ENCODE measurements at regions not wholly inside any gene's neighbourhood (a gene's known extent, or its start where the extent isn't known, plus 50 kb on each side); places are given as distances from the start of the nearest gene placed in this dataset.

DNA sequence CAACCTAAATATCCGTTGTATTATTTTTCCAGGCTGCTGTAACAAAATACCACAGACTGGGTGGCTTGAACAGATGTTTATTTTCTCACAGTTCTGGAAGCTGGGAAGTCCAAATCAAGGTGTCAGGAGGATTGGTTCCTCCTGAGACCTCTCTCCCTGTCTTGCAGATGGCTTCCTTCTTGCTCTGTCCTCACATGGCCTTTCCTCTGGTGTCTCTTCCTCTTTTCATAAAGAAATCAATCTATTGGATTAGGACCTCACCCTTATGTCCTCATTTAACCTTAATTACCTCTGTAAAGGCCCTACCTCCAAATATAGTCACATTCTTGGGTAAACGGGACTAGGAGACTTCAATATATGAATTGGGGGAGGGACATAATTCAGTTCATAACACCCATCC is 89.2 kb upstream of the PLCL2 start:
- TF ChIP-seq, protein P1, sequence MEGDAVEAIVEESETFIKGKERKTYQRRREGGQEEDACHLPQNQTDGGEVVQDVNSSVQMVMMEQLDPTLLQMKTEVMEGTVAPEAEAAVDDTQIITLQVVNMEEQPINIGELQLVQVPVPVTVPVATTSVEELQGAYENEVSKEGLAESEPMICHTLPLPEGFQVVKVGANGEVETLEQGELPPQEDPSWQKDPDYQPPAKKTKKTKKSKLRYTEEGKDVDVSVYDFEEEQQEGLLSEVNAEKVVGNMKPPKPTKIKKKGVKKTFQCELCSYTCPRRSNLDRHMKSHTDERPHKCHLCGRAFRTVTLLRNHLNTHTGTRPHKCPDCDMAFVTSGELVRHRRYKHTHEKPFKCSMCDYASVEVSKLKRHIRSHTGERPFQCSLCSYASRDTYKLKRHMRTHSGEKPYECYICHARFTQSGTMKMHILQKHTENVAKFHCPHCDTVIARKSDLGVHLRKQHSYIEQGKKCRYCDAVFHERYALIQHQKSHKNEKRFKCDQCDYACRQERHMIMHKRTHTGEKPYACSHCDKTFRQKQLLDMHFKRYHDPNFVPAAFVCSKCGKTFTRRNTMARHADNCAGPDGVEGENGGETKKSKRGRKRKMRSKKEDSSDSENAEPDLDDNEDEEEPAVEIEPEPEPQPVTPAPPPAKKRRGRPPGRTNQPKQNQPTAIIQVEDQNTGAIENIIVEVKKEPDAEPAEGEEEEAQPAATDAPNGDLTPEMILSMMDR (IDR thresholded peaks at IDR 0.05 in 2 of 3, conservative IDR thresholded peaks at IDR 0.05 in 1 of 3; ENCODE audit: borderline replicate concordance in 1 of 3, insufficient read depth in 1 of 3, low read depth in 2 of 3, low read length in 2 of 3): no peak
- TF ChIP-seq ZBTB33 (IDR thresholded peaks at IDR 0.05; ENCODE audit: extremely low read depth, insufficient replicate concordance, low read length): no peak
- no peak for TF ChIP-seq POLR2AphosphoS5 (IDR thresholded peaks at IDR 0.05; ENCODE audit: low read depth, low read length)
- TF ChIP-seq, protein P2, sequence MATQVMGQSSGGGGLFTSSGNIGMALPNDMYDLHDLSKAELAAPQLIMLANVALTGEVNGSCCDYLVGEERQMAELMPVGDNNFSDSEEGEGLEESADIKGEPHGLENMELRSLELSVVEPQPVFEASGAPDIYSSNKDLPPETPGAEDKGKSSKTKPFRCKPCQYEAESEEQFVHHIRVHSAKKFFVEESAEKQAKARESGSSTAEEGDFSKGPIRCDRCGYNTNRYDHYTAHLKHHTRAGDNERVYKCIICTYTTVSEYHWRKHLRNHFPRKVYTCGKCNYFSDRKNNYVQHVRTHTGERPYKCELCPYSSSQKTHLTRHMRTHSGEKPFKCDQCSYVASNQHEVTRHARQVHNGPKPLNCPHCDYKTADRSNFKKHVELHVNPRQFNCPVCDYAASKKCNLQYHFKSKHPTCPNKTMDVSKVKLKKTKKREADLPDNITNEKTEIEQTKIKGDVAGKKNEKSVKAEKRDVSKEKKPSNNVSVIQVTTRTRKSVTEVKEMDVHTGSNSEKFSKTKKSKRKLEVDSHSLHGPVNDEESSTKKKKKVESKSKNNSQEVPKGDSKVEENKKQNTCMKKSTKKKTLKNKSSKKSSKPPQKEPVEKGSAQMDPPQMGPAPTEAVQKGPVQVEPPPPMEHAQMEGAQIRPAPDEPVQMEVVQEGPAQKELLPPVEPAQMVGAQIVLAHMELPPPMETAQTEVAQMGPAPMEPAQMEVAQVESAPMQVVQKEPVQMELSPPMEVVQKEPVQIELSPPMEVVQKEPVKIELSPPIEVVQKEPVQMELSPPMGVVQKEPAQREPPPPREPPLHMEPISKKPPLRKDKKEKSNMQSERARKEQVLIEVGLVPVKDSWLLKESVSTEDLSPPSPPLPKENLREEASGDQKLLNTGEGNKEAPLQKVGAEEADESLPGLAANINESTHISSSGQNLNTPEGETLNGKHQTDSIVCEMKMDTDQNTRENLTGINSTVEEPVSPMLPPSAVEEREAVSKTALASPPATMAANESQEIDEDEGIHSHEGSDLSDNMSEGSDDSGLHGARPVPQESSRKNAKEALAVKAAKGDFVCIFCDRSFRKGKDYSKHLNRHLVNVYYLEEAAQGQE (IDR thresholded peaks at IDR 0.05; ENCODE audit: low read depth): no peak
- no peak for TF ChIP-seq SP1 (IDR thresholded peaks at IDR 0.05; ENCODE audit: low read depth)
- TF ChIP-seq, protein P3, sequence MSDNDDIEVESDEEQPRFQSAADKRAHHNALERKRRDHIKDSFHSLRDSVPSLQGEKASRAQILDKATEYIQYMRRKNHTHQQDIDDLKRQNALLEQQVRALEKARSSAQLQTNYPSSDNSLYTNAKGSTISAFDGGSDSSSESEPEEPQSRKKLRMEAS (IDR thresholded peaks at IDR 0.05): no peak
- no peak for TF ChIP-seq RAD21 (IDR thresholded peaks at IDR 0.05; ENCODE audit: low read depth)
- no peak for TF ChIP-seq POLR2A (IDR thresholded peaks at IDR 0.05; ENCODE audit: borderline replicate concordance, extremely low read depth, insufficient read depth, insufficient read length)
- no peak for TF ChIP-seq SRF (IDR thresholded peaks at IDR 0.05; ENCODE audit: low read depth)
- no peak for TF ChIP-seq ZFX (IDR thresholded peaks at IDR 0.05)

Data from HCT116 (cell line).